ENCODE measurements at regions not wholly inside any gene's neighbourhood (a gene's known extent, or its start where the extent isn't known, plus 50 kb on each side); places are given as distances from the start of the nearest gene placed in this dataset.
"Not testable (repeated sequence)": the region's sequence is repeated elsewhere in the genome, so short reads cannot be mapped to it uniquely, and the experiment has no call there.

DNA sequence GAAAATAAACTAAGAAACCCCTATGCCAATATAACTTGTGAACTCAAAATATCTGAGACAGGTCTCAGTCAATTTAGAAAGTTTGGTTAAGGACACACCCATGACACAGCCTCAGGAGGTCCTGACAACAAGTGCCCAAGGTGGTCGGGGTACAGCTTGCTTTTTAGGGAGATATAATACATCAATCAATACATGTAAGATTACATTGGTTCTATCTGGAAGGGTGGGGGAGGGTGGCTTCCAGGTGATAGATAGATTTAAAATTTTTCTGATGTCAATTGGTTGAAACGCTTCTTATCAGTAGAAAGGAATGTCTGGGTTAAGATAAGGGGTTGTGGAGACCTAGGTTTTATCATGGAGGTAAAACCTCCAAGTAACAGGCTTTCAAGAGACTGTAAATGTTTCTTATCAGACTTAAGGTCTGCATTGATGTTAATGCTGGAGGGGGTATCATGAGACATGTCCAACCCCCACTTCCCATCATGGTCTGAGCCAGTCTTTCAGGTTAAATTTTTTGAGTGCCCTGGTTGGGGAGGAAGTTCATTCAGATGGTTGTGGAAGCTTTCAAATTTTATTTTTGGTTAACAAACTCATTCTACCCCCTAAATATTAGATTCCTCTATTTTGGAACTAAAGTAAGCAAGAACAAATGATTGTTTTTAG lies 82.0 kb upstream of the RASSF8 start:
- no peak for DNase-seq

GRCh38 chr12:25877446-25877845 lies 81.0 kb upstream of the RASSF8 start:
- no peak for DNase-seq

GRCh38 chr12:25882266-25882665 lies 76.2 kb upstream of the RASSF8 start:
- no peak for DNase-seq

- DNase-seq: no peak
These were observed 75.2 kb upstream of the RASSF8 start for GRCh38 chr12:25883026-25883916.

DNA sequence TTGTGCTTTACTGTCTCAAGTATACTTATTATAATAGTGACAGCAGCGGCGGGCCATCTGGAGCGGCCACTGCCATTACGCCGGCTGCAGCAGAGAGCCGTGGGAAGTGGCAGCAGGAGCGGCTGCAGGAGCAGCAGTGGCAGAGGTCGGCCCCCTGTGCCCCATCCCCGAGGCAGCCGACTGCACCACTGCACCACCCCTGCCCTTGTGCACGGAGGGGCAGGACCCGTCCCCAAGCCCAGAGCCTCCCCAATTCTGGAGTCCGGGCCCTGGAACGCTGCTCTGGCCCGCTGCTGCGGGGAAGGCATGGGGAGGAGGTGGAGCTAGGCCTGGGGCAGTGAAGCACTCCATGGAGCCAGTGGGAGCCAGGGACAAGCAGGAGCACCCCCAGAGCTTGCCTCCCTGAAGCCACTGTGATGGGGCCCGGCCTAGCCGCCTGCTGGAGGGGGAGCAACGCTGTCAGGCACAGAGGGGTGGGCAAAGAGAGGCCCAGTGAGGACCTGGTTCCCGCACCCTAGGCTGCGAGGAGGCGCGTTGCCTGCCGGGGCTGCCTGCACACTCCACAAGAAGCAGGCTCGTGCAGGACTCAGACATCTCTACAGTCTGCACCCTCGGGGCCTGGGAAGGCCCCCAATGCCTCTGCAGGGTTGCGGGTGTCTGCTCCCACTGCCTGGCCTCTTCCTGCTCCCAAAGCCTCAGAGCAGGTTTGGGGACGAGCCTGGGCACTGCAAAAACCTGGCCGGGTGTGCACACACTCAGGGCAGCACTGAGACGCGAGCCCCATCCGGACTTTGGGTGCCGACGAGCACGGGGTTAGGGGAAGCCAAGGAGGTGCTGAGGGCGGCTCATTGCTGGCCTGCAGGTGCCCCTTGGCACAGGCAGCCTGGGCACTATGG lies 74.2 kb upstream of the RASSF8 start:
- DNase-seq: no peak

- DNase-seq: no peak
These were observed 73.6 kb upstream of the RASSF8 start for GRCh38 chr12:25884920-25885234.

- DNase-seq: no peak
These were observed 72.1 kb upstream of the RASSF8 start for GRCh38 chr12:25886396-25886795.

DNA sequence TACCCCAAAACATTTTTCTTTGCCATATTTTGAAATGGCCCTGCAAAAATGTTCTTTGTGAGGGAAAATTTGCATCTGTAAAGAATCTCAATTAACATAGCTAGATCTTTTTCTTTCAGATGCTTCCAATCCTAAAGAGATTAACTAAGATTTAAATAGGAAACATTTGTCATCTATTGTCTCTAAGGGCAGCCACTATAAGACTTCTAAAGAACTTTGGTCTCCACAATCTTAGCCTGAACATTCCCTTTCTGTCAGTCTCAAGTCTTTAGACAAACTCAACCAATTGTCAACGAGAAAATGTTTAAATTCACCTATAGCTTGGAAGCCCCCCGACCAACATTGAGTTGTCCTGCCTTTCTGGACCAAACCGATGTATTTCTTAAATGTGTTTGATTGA lies 71.1 kb upstream of the RASSF8 start:
- no peak for DNase-seq

DNA sequence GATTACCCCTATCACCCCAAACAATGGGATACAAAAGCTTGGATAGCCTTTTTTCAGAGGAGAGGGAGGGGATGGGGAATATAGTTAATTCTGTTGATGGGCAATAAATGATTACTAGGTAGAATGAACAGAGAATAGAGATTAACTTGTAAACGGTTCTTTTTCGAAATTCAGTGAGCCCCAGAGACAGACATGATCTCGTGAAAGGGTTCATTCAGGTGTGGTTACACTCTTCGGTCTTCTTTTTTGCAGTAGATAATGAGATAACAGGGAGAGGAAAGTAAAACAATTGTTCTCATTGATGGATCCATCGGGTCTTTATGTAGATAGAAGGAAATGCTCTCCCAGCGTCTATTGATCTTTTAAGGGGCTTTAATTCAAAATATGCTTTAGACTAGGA lies 69.3 kb upstream of the RASSF8 start:
- DNase-seq: no peak

GRCh38 chr12:25891095-25891494 lies 67.4 kb upstream of the RASSF8 start:
- not testable (repeated sequence) for DNase-seq

DNA sequence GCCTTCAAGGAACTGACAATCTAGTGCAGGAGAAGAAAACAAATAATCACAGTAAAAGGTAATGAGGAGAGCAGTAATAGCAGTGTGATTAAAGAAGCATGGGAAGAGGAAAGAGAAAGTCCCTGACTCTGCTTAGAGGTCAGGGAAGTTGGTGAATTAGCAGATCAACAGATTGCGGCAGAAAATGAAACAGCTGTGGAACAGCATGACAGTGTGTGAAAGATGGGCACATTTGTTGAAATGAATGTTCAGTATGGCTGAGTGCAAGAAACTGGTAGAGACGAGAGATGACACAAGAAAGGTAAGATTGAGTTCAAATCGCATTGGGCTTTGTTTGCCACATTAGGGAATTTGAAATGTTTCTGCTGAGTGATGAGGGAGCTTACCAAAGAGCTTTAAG lies 63.7 kb upstream of the RASSF8 start:
- no peak for DNase-seq

DNA sequence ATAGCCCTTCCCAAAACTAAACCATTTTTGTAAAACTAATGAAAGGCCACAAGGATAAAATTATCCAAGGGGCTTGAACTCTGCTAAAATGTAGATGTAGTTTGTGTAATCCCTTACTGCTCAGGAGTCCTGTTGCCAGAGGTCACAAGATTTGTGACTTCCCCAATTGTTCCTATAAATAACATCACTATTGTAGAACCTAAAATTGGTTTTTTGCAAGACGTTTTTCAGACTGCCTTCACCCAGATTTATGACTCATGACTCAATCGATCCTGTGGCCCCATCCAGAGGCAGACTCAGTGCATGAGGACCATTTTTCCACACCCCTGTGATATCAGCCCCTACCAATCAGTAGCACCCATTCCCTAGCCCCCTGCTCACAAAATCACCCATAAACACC lies 61.5 kb upstream of the RASSF8 start:
- no peak for DNase-seq

DNA sequence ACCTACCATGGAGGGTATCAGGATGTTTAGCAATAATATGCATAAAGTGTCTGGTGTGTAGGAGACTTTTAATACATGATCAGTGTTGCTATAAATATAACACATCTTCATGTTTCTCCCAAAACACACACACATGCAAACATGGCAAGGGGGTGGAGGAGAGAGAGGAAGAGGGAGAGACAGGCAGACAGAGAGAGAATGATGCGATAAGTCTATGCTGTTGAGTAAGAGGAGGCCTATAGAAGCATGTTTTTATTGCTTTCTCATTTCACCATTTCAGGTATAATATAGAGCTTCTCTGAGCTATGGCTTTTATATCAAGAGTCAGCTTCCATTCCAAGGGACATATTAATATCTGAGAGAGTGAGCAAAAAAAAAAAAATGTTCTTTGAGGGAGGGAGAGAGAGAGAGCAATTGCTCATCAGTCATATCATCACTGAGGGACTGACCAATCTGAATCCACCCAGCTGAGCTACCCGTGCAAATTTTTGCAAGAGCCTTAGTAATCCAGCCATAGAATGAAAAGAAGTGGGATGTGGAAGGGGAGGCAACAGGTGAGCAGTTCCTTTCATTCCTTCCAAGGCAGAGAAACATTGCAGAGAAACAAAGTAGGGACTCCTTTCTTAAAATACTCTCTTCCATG lies 54.8 kb upstream of the RASSF8 start:
- no peak for DNase-seq

DNA sequence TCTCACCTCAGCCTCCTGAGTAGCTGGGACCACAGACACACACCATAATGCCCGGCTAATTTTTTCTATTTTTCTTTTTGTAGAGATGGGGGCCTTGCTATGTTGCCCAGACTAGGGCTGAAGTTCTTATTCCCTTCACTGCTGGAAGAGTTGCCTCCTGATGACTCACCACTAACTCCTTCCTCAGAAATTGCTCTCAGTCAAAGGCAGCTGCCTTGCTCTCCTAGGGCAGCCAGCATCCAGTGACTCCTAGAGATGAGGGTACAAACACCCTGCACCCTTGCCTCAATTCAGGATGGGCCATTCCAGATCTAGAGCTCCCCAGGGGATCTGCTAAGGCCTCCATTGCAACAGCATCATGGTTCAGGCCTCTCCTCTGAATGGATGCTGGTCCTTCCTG lies 54.0 kb upstream of the RASSF8 start:
- DNase-seq: no peak

DNA sequence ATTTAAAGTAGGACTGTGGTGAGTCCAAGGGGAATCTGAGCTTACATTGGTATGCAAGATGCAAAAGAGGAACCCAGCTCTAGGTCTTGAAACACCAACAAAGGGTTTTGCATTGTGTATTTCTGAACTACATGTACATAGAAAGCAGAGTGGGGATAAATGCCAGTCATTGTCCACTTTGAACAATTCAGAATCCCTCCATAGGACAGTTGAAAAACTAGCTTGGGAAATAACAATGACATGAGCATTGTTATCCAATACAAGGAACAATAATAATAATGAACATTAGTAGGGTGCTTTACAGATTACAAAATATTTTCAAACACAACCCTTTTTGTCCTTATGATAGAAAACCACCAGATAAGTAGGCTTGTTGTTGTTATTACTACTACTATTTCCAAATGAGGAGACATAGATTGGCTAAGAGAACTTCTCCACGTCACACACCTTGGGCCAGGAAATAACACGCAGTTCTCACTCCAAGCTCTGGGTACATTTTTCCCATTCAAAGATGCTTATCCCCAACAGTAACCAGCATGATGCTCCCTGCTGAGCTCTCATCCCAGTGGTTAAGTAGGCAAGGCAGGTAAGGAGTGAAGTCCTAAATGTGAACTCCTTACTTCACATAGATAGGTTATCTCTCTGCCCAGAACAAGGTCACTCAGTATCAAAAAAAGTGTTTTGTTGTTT lies 51.7 kb upstream of the RASSF8 start:
- DNase-seq: no peak
